ENCODE measurements at regions not wholly inside any gene's neighbourhood (a gene's known extent, or its start where the extent isn't known, plus 50 kb on each side); places are given as distances from the start of the nearest gene placed in this dataset.
A peak's percentile ranks its signal among the peaks of the same experiment; 100 is the strongest.

DNA sequence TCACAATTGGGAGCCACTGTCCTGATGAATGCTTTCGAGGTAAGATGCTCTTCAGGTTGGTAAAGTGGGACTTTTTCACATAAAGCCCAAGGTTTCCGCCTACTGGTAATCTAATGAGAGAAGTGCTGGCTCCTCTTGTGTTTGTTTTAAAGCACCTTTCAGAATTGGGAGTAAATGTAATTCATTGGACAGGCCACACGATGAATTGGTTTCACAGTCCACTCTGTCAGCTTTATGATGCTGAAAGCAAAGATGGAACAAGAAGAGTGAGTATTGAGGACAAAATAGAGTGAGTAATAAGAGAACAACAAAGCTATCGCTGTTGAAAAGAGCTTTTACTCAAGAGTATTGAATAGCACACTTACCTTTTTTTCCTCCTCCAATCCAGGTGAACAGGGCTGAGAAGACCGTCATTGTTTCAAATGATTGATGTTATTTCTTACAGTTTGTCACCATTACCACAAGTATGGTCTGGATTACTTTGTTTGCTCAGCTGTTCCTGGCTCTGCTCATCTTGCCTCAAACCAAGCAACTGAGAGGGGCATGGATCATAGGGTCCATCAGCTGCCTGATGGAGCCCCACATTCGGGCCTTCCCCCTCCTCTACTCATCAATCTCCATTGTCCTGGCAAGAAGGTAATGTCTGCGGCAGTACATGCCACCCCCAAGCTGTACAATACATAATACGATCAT lies 136.1 kb upstream of the CNTN4 start:
- H3K4me3 ChIP-seq (ENCODE audit: low read depth, low read length), result no peak overlapping the region
- TF ChIP-seq CTCF (conservative IDR thresholded peaks at IDR 0.05; ENCODE audit: low read depth, low read length), result no peak
- DNase-seq (ENCODE audit: low read depth), result no peak

DNA sequence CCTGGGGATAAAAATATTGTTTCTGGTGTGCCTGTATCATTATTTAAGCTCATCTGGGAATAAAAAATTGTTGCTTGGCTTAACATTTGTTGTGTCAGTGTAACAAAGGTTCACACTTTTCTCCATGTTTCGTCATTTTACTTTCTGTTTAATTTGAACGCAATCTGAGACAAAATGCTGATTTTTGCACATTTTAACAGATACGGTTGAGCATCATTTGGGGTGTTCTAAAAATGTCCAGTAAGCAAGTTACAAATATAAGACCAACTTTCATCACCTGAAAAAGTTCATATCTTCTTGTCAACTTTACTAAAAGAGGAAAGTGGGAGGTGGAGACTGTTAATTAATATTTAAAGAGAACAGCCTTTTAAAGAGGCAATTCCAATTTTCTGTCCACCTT lies 134.8 kb upstream of the CNTN4 start:
- no peak overlapping the region for H3K4me3 ChIP-seq (ENCODE audit: low read depth, low read length)
- no peak for DNase-seq (ENCODE audit: low read depth)
- TF ChIP-seq CTCF (conservative IDR thresholded peaks at IDR 0.05; ENCODE audit: low read depth, low read length), result no peak

DNA sequence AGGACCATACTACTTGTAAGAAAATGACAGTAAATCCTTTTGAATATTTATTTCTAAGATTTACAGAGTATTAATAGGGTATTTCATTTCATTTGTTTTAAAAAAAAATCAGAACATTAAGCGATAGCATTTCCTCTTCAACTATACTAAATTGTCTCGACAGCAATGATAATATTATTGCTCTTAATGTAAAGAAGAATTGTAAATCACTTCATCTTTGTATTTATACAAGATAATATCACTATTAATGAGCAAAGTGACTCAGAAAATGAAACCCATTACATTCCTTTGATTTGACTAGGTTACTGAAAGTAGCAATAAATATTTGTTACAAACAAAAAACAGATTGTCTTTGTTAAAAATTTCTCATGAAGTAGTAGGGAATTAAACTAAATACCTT lies 131.1 kb upstream of the CNTN4 start:
- TF ChIP-seq CTCF (conservative IDR thresholded peaks at IDR 0.05; ENCODE audit: low read depth, low read length), result no peak
- no peak for DNase-seq (ENCODE audit: low read depth)
- H3K4me3 ChIP-seq (ENCODE audit: low read depth, low read length), result no peak overlapping the region

- TF ChIP-seq CTCF (conservative IDR thresholded peaks at IDR 0.05; ENCODE audit: low read depth, low read length), result no peak
- H3K4me3 ChIP-seq (ENCODE audit: low read depth, low read length), result no peak overlapping the region
- DNase-seq (ENCODE audit: low read depth), result no peak
These were observed 129.4 kb upstream of the CNTN4 start for GRCh38 chr3:1969281-1969680.

DNA sequence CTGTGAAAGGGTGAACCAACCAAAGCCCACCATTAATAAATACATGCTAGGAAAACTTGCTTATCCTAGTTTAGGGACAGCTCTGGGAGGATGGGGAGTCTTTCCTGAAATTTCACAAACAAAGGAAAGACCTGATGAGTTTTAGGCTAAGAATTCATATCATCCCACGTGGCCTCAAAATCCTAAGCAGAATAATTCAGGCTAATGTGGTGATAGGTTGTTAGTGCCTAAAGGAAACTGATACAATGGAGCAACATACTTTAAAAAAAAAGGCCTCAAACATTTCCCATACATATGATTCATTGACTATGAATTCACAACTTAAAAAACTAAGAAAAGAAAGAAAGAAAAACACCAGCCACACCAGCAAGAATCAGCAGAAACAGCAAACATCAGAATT lies 126.9 kb upstream of the CNTN4 start:
- no peak for TF ChIP-seq CTCF (conservative IDR thresholded peaks at IDR 0.05; ENCODE audit: low read depth, low read length)
- no peak overlapping the region for H3K4me3 ChIP-seq (ENCODE audit: low read depth, low read length)
- DNase-seq (ENCODE audit: low read depth), result no peak

GRCh38 chr3:1979961-1980615 lies 118.6 kb upstream of the CNTN4 start:
- no peak for DNase-seq (ENCODE audit: low read depth)
- H3K4me3 ChIP-seq (ENCODE audit: low read depth, low read length), result no peak overlapping the region
- TF ChIP-seq CTCF (conservative IDR thresholded peaks at IDR 0.05; ENCODE audit: low read depth, low read length), result no peak

DNA sequence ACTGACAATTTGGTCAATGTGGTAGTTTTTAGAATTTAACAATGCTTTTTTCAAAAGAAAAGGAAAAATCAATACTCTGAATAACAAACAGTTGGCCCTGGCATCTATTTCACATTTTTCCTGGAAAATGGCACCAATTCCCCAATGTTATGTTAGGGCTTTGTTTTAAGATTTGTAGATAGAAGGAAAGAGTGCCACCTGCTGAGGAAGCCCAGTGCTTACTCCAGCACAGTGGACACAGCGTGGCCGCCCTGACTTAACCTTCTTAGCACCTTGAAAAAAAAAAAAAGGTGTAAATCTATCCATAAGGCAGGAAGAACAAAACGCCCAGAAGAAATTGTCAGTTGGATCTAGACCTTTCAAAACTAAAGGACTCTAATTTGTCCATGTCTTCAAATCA lies 110.7 kb upstream of the CNTN4 start:
- H3K4me3 ChIP-seq (ENCODE audit: low read depth, low read length), result no peak overlapping the region
- no peak for DNase-seq (ENCODE audit: low read depth)

More for the DNA sequence above, 110.7 kb upstream of the CNTN4 start:
- peak; percentile 76 for TF ChIP-seq CTCF (conservative IDR thresholded peaks at IDR 0.05; ENCODE audit: low read depth, low read length)

Data from epithelial cell of proximal tubule (primary cell).